A549 (cell line): ENCODE measurements at regions not wholly inside any gene's neighbourhood (a gene's known extent, or its start where the extent isn't known, plus 50 kb on each side); places are given as distances from the start of the nearest gene placed in this dataset.
"Not testable (repeated sequence)": the region's sequence is repeated elsewhere in the genome, so short reads cannot be mapped to it uniquely, and the experiment has no call there.

Source experiments
- ATAC-seq, 2 experiments: fragments of 200-7000 bp in 1 of 2; fragments of >200 bp in 1 of 2; cut with Nextera tagmentation in 1 of 2; cut with Tn5 transposase in 1 of 2; 3 replicates each; pipeline versions ENCODE4 v1.8.0 to v1.9.1; 2018 to 2020; ENCODE audit warnings: mild to moderate bottlenecking in 1 of 2, moderate library complexity in 1 of 2
- CTCF ChIA-PET: fragments of 300-600 bp; sonication (Branson Sonifier 250); formaldehyde crosslinking; extraction: SDS; loops from one replicate; lab custom pipeline; 2021; ENCODE audit warnings: antibody characterized with exemption, inconsistent platforms; lab: Yijun Ruan, JAX
- POLR2A ChIA-PET: fragments of 350-600 bp; formaldehyde crosslinking; extraction: SDS; loops from one replicate; lab custom pipeline; 2021; ENCODE audit warnings: antibody characterized with exemption, inconsistent platforms; lab: Yijun Ruan, JAX
- DNase-seq, 2 experiments: peaks; one replicate each; pipeline versions ENCODE4 v3.0.0 to v3.0.0-alpha.2; 2011 to 2016; ENCODE audit warnings: low read depth in 1 of 2, low spot score in 1 of 2
- FAIRE-seq: peaks from 2 replicates; lab custom pipeline; 2011; peaks lifted over from hg19 to GRCh38; lab: Jason Lieb, UNC
- H3K27ac ChIP-seq, 2 experiments: fragments of >200 bp; sonication (Bioruptor Twin); formaldehyde crosslinking; 3 replicates each; pipeline ENCODE4 v1.5.1; 2016 to 2017
- H3K4me1 ChIP-seq: fragments of >200 bp; sonication (Bioruptor Twin); formaldehyde crosslinking; 3 replicates; pipeline ENCODE4 v1.6.1; 2016
- H3K4me2 ChIP-seq: fragments of >200 bp; sonication (Bioruptor Twin); formaldehyde crosslinking; 3 replicates; pipeline ENCODE4 v1.6.1; 2016
- H3K4me3 ChIP-seq: fragments of >200 bp; sonication (Bioruptor Twin); formaldehyde crosslinking; 3 replicates; pipeline ENCODE4 v1.5.1; 2016
- H3K9me3 ChIP-seq: fragments of >200 bp; sonication (Bioruptor Twin); formaldehyde crosslinking; 3 replicates; pipeline ENCODE4 v1.6.1; 2016
- CHD2 ChIP-seq: fragments of 150-350 bp; IDR thresholded peaks from 2 replicates; pipeline ENCODE4 v1.6.1; 2014; ENCODE audit warnings: low read length; ENCODE audit not compliant: partially characterized antibody
- EP300 ChIP-seq, 2 experiments: fragments of >200 bp; sonication (Bioruptor Twin); formaldehyde crosslinking; IDR thresholded peaks; 2 replicates in 1 of 2; 3 replicates in 1 of 2; pipeline ENCODE4 v1.6.1; 2016 to 2017
- FOSB ChIP-seq: fragments of 250-450 bp; sonication (Bioruptor Pico); IDR thresholded peaks from 2 replicates; pipeline ENCODE4 v1.5.0; 2020; ENCODE audit warnings: mild to moderate bottlenecking, moderate library complexity
- FOSL2 ChIP-seq, 2 experiments: fragments of 450-650 bp in 1 of 2; fragments of >200 bp in 1 of 2; sonication (Bioruptor Twin) in 1 of 2; formaldehyde crosslinking; IDR thresholded peaks; 2 replicates each; pipeline versions ENCODE4 v1.5.0 to v1.6.1; 2016 to 2020; ENCODE audit warnings: mild to moderate bottlenecking in 1 of 2, moderate library complexity in 1 of 2
- GATA3 ChIP-seq: IDR thresholded peaks from 2 replicates; pipeline ENCODE4 v1.6.1; 2012; ENCODE audit warnings: borderline replicate concordance
- HOXA7 ChIP-seq: fragments of 250-450 bp; sonication (Bioruptor Pico); IDR thresholded peaks from 2 replicates; pipeline ENCODE4 v1.5.0; 2020; ENCODE audit warnings: mild to moderate bottlenecking, moderate library complexity
- JUNB ChIP-seq: fragments of >200 bp; sonication (Bioruptor Twin); formaldehyde crosslinking; IDR thresholded peaks from 2 replicates; pipeline ENCODE4 v1.6.1; 2016
- MAZ ChIP-seq: fragments of 150-350 bp; IDR thresholded peaks from 2 replicates; pipeline ENCODE4 v1.6.1; 2014; ENCODE audit warnings: antibody characterized with exemption, low read depth, low read length, borderline replicate concordance
- MYC ChIP-seq: IDR thresholded peaks from 2 replicates; pipeline ENCODE4 v1.6.1; 2012; ENCODE audit warnings: mild to moderate bottlenecking, inconsistent platforms, low read length, improper control_type of control experiment, borderline replicate concordance
- NFE2L2 ChIP-seq: fragments of 150-350 bp; conservative IDR thresholded peaks from 2 replicates; pipeline ENCODE4 v1.6.1; 2014; ENCODE audit warnings: low read length
- RAD21 ChIP-seq, 2 experiments: fragments of >200 bp in 1 of 2; sonication (Bioruptor Twin) in 1 of 2; formaldehyde crosslinking in 1 of 2; IDR thresholded peaks in 1 of 2; conservative IDR thresholded peaks in 1 of 2; 2 replicates in 1 of 2; 3 replicates in 1 of 2; pipeline ENCODE4 v1.6.1; 2012 to 2018; ENCODE audit warnings: inconsistent platforms in 1 of 2
- RARB ChIP-seq: fragments of 250-450 bp; sonication (Bioruptor Pico); IDR thresholded peaks from 2 replicates; pipeline ENCODE4 v1.8.0; 2021; ENCODE audit warnings: mild to moderate bottlenecking, moderate library complexity
- RNF2 ChIP-seq: fragments of 200-600 bp; sonication (generic); IDR thresholded peaks from 2 replicates; pipeline ENCODE4 v1.6.1; 2016; ENCODE audit warnings: low read depth, mild to moderate bottlenecking, antibody characterized with exemption, moderate library complexity, borderline replicate concordance
- SMC3 ChIP-seq: fragments of >200 bp; sonication (Bioruptor Twin); formaldehyde crosslinking; IDR thresholded peaks from 3 replicates; pipeline ENCODE4 v1.6.1; 2018; ENCODE audit warnings: inconsistent platforms
- SREBF2 ChIP-seq: fragments of 450-650 bp; IDR thresholded peaks from 2 replicates; pipeline ENCODE4 v1.6.1; 2014; ENCODE audit warnings: mild to moderate bottlenecking, moderate library complexity
- TFCP2L1 ChIP-seq: fragments of 250-450 bp; sonication (Bioruptor Pico); IDR thresholded peaks from 2 replicates; pipeline ENCODE4 v1.5.0; 2021; ENCODE audit warnings: mild to moderate bottlenecking
- ZFP36 ChIP-seq: fragments of 450-650 bp; IDR thresholded peaks from 2 replicates; pipeline ENCODE4 v1.6.1; 2014; ENCODE audit warnings: borderline replicate concordance; ENCODE audit not compliant: partially characterized antibody
- WGBS: methylation state at CpG from one replicate; pipeline ENCODE4 v1.1.6; 2017; ENCODE audit errors: missing lambda C conversion rate; 5-methylcytosine and 5-hydroxymethylcytosine counted together
- TF ChIP-seq, protein P1 (sequence below): fragments of 250-450 bp; sonication (Bioruptor Pico); IDR thresholded peaks from 2 replicates; pipeline ENCODE4 v1.5.0; 2020; ENCODE audit warnings: low read depth, mild to moderate bottlenecking, moderate library complexity
- TF ChIP-seq, protein P2 (sequence below): fragments of 450-650 bp; IDR thresholded peaks from 2 replicates; pipeline ENCODE4 v1.6.1; 2014; ENCODE audit warnings: antibody characterized with exemption
- TF ChIP-seq, protein P3 (sequence below): IDR thresholded peaks from 2 replicates; pipeline ENCODE4 v1.6.1; 2012
- TF ChIP-seq, protein P4 (sequence below): fragments of >200 bp; sonication (Bioruptor Twin); formaldehyde crosslinking; IDR thresholded peaks from 2 replicates; pipeline ENCODE4 v1.6.1; 2016

DNA sequence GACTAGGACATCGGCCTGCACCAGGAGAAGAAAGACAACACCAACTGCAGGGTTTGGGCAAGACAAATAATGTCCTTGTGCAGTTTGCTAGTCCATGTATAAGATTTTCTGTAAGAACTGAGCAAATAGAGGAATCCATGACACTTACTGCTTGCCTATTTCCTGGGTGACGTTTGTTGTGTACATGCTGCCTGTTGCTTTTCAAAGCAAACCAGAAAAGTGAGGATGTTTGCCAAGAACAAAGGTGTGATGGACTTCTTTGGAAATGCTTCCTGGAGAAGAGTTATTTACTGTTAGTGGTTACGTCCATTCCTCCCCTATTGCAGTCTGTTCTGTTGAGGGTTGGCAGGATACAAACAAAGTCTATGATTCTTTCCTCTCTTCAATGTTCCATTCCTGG lies 126.5 kb downstream of the CASP12 start:
- no peak for TF ChIP-seq MYC
- no peak for TF ChIP-seq CHD2
- no peak for TF ChIP-seq GATA3
- no peak for TF ChIP-seq HOXA7
- TF ChIP-seq, protein P1, sequence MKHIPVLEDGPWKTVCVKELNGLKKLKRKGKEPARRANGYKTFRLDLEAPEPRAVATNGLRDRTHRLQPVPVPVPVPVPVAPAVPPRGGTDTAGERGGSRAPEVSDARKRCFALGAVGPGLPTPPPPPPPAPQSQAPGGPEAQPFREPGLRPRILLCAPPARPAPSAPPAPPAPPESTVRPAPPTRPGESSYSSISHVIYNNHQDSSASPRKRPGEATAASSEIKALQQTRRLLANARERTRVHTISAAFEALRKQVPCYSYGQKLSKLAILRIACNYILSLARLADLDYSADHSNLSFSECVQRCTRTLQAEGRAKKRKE (CRISPR knock-in tag) = no peak
- TF ChIP-seq RNF2 = no peak
- TF ChIP-seq NFE2L2 = no peak
- TF ChIP-seq, protein P2, sequence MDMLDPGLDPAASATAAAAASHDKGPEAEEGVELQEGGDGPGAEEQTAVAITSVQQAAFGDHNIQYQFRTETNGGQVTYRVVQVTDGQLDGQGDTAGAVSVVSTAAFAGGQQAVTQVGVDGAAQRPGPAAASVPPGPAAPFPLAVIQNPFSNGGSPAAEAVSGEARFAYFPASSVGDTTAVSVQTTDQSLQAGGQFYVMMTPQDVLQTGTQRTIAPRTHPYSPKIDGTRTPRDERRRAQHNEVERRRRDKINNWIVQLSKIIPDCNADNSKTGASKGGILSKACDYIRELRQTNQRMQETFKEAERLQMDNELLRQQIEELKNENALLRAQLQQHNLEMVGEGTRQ = no peak
- TF ChIP-seq MAZ = no peak
- no peak for TF ChIP-seq RARB (CRISPR knock-in tag)
- H3K27ac ChIP-seq = no peak overlapping the region
- CTCF ChIA-PET = no interaction called here
- H3K9me3 ChIP-seq = no peaks in the 10 kb centered on the region
- 61% methylated on average over 3 of the region's 3 CpGs for WGBS
- no peak overlapping the region for H3K4me3 ChIP-seq
- FAIRE-seq (no peak), ATAC-seq (no peak), DNase-seq (no peak)
- peaks cover 3% of the 10 kb centered on the region; the same call in 1 of the 3 replicates for H3K4me1 ChIP-seq
- POLR2A ChIA-PET = no interaction called here
- H3K4me2 ChIP-seq = no peak overlapping the region

DNA sequence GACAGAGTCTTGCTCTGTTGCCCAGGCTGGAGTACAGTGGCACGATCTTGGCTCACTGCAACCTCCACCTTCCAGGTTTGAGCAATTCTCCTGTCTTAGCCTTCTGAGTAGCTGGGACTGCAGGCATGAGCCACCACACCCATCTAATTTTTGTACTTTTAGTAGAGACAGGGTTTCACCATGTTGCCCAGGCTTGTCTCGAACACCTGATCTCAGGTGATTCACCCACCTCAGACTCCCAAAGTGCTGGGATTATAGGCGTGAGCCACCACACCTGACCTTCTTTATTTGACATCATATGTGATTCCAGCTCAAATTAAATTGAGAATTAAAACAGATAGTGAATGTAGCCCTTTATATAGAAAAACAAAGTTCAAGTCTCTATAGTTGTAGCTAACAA lies 127.2 kb downstream of the CASP12 start:
- H3K4me1 ChIP-seq, FAIRE-seq, ATAC-seq, DNase-seq, H3K27ac ChIP-seq, H3K4me3 ChIP-seq, CTCF ChIA-PET, POLR2A ChIA-PET, H3K9me3 ChIP-seq, H3K4me2 ChIP-seq: not testable (repeated sequence)
- 17% methylated on average over 3 of the region's 3 CpGs for WGBS

DNA sequence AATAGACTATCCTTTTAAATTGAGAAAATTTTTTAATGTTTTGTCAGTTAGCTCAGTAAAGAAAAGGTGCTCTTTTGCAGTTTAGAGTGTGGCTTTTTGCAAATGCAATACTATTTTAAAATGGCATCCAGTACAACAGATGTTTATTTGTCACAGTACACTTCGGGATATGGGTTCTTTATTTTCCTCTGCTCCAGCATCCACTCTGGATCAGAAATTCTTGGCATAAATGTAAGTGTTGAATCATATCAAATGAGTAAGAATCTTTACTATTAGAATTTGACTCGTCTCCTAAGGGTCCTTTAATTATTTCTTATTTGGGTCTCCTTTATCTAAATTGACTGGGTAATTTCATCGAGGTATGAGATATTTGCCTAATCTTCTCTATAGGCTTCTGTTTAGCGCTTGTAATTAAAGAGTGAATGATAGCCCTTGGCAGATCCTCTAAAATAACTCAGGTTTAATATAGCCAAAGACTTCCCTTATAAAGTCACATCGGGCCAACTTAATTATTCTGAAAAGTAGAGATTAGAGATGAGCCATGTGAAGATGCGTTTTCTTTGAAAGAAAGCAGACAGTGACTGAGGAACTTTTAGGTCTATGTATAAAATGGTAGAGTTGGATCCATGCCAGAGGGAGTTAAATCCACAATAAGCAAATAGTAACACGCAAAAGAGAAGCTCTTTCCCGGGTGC lies 132.7 kb downstream of the CASP12 start:
- WGBS = 64% methylated on average over 8 of the region's 8 CpGs
- H3K9me3 ChIP-seq = no peaks in the 10 kb centered on the region
- DNase-seq = no peak
- CTCF ChIA-PET = no interaction called here
- no peak for ATAC-seq
- no peak for FAIRE-seq
- no peak overlapping the region for H3K4me2 ChIP-seq
- H3K27ac ChIP-seq = no peak overlapping the region
- H3K4me3 ChIP-seq = no peak overlapping the region
- POLR2A ChIA-PET = interaction anchor here (0.7 kb wide), 1 partner anchor 9 kb away, joined by 5 read pairs; no protein-coding TSS in a partner anchor
- no peak for TF ChIP-seq EP300 (IDR thresholded peaks at IDR 0.05)
- TF ChIP-seq TFCP2L1 (CRISPR knock-in tag) = no peak
- no peaks in the 10 kb centered on the region for H3K4me1 ChIP-seq

DNA sequence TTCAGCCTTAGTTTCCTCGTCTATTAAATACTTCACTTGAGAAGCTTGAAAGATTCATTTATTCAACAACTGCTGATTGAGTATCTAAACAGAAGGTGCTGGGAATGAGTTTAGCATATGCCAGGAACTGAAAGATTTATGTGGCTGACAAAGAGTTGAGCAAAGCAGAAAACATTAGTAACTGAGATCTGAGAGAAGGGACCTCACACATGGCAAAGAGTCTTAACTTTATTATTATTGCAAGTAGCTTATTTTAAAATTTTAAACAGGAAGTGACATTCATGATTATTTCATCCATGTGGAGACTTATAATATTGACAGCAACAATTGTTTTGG lies 133.6 kb downstream of the CASP12 start:
- Histone ChIP-seq H3K27ac (no peak overlapping the region), H3K4me3 (no peak overlapping the region), H3K9me3 (no peaks in the 10 kb centered on the region), H3K4me2 (no peak overlapping the region), H3K4me1 (no peaks in the 10 kb centered on the region)
- ChIA-PET CTCF (no interaction called here), POLR2A (no interaction called here)
- WGBS = 11% methylated on average over 1 of the region's 1 CpG
- TF ChIP-seq FOSB (CRISPR knock-in tag) (no peak), EP300 (IDR thresholded peaks at IDR 0.05) (no peak), JUNB (no peak), MYC (no peak), ZFP36 (no peak), RAD21 (conservative IDR thresholded peaks at IDR 0.05 in 1 of 2, IDR thresholded peaks at IDR 0.05 in 1 of 2) (no peak), FOSL2 (IDR thresholded peaks at IDR 0.05) (no peak), FOSL2 (CRISPR knock-in tag; IDR thresholded peaks at IDR 0.05) (no peak), SMC3 (no peak), TFCP2L1 (CRISPR knock-in tag) (no peak), SREBF2 (no peak)
- TF ChIP-seq, protein P3, sequence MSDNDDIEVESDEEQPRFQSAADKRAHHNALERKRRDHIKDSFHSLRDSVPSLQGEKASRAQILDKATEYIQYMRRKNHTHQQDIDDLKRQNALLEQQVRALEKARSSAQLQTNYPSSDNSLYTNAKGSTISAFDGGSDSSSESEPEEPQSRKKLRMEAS = no peak
- TF ChIP-seq, protein P4, sequence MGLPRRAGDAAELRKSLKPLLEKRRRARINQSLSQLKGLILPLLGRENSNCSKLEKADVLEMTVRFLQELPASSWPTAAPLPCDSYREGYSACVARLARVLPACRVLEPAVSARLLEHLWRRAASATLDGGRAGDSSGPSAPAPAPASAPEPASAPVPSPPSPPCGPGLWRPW = no peak
- TF ChIP-seq, protein P2 = no peak
- DNase-seq (no peak), FAIRE-seq (no peak), ATAC-seq (no peak)
